Ecto neural progenitor cell (in vitro differentiated cells): ENCODE measurements at regions not wholly inside any gene's neighbourhood (a gene's known extent, or its start where the extent isn't known, plus 50 kb on each side); places are given as distances from the start of the nearest gene placed in this dataset.
A peak's percentile ranks its signal among the peaks of the same experiment; 100 is the strongest.

Experiments used
- DNase-seq: peaks from one replicate; pipeline ENCODE4 v3.0.0-alpha.2; 2018; ENCODE audit warnings: low spot score

GRCh38 chr14:97206916-97207315 is 409.7 kb downstream of the VRK1 start:
- DNase-seq = no peak

- DNase-seq = no peak
These were observed 413.0 kb downstream of the VRK1 start for GRCh38 chr14:97210202-97210601.

- no peak for DNase-seq
These were observed 415.2 kb downstream of the VRK1 start for GRCh38 chr14:97212399-97212798.

DNA sequence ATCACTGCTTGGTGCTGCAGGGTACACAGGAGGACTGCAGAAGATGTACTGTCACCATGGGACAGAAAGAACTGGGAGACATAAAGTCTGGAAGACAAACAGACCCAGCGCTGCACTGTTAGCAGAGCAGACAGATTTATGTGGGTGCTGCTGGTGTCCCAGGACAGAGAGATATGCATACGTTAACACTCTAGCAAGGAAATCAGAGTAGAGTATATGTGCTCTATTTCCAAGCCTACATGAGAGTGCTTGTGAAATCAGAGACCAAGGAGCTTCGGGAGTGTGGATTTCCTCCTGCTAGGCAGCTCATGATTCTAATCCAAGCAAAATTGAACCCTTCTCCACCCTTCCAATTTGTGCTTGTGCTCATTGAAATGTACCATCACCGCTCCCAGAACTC is 416.5 kb downstream of the VRK1 start:
- DNase-seq = no peak

DNA sequence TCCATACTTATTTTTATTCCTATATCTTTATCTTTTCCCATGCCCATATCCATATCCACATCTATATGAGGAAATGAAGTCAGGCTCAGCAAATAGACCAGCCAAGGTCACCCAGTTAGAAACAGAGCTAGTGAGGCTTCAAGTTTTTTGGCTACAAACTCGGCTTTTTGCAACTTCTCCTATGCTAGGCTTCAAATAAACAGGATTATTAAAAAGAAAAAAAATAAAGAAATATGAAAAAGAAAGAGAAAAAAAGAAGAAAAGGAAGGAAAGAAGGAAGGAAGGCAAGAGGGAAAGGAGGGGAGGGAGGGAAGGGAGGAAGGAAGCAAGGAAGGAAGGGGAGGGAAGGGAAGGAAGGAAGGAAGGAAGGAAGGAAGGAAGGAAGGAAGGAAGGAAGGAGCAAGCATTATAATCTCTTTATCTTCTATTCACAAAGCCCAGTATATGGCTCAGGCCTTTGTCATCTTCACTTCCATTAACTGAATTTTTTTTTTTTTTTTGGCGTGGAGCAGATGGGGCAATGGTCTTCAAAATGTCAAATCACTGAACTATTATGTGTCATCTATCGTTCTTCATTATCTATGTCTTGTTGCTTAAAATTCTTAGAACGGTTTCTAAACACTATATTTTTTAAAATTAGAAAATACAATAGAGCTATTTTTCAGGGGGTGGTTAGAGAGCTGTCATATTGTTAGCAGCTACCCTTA is 418.2 kb downstream of the VRK1 start:
- DNase-seq = no peak

GRCh38 chr14:97217111-97217885 is 420.1 kb downstream of the VRK1 start:
- no peak for DNase-seq

DNA sequence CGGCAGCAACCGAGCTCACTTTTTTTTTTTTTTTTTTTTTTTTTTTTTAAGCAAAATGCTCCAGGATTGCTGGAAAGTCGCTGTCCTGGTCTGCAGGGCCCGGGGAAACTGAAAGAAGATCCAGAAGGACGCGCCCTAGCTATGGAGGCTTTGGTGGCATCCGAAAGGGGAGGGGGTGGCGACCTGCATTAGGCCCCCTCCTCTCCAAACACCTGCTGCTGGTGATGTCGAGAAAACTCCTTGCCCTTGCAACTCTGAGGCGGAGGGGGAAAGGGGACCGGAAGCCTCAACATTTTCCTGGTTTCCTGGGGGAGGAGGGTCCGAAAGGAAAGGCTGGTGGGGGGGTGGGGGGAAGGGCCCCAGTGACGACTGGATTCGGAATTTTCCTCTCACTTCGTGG is 421.1 kb downstream of the VRK1 start:
- DNase-seq = no peak

DNA sequence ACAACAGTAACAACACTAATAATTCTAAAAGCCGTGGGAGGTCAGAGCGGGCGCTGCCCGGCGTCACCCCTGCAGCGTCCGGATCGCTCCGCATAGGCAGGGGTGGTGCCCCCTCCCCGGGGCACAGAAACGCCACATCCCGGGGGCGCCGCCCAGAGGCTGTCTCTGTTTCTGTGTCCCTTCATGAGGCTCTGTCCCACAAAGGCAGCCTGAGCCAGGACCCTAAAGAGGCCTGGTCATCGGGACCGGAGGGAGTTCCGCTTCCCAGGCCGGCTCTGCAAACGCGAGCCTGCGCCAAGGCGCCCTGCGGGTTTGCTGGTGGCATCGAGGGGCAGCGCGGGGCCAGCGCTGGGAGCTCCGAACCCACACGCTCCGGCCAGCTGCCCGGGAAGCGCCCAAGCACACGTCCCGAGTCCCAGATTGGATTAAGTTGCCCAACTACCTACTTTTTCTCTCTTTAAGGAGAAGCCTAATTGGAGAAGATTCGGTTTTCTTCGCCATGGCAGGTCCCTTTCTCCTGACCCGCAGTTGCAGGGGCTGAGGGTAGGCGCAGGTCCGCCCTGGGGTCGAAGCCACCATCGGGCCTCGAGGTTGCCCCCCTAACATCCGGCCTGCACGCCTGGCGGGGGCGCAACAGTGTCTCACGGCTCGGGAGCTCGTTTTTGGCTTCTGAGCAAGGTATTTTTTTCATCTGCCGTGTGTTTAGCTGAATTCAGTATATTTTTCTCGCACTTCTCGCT is 421.7 kb downstream of the VRK1 start:
- peak; percentile 77 for DNase-seq

GRCh38 chr14:97219431-97220017 is 422.3 kb downstream of the VRK1 start:
- no peak for DNase-seq

DNA sequence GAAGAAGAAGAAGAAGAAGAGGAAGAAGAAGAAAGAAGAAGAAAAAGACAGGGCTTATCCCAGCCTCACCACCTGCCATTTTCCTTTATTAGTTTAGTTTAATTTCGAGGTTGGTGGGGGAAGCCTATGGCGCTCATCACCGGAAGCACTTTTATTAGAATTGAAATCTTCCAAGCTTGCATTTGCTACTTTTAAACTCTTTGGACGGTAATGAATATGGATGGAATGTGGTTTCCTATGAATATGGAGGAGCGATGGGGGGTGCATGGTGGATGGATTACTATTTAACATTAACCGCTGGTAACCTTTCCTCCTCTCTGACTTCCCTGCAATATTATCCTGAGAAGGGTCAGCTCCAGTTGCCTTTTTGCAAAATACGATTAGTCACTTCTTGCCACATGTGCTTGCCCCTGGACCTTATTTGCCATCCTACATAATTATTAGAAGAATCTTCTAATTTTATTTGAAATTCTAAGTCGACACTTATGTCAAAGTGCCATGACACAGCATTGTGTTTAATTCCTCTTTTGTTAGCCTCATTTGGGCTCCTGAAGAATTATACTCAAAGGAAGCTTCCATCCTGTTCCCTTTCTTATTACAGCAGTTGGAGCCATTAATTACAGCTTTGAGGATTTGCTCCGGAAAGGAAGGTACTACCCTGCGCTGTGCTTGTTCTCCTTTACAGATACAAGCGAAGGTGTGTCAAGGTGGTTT is 424.5 kb downstream of the VRK1 start:
- no peak for DNase-seq

GRCh38 chr14:97224016-97224415 is 426.8 kb downstream of the VRK1 start:
- no peak for DNase-seq

- DNase-seq = no peak
These were observed 432.9 kb downstream of the VRK1 start for GRCh38 chr14:97230051-97230450.

DNA sequence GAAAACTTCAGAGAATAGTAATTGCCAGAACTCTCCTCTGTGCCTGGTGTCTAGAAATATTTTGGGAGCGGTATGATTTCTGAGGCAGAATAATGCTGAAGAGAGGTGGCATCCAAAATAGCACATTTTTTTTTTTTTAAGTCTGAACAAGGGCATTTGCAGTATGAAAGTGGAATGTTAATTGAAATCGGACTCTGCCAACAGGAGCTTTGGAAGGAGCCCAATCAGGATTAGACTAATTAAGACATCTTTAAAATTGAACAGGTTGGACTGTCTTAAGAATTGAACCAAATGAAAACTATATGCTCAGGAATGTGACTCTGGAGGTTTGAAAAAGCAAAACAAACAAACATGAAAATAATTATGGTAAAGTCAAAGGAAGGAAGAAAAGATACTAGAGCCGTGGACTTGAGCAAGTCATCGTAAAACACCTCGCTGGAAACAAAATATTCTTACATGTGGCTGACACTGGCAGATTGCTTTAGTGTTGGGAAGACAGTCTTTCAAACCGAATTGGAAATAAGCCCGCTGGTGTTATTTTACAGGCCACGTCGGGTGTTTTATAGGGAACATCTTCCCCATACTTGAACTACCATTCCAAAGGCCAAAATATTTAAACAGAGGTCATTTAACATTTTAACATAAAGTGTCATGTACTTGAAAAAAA is 436.3 kb downstream of the VRK1 start:
- no peak for DNase-seq

GRCh38 chr14:97246648-97247047 is 449.5 kb downstream of the VRK1 start:
- no peak for DNase-seq

- DNase-seq = no peak
These were observed 451.8 kb downstream of the VRK1 start for GRCh38 chr14:97248973-97249372.

GRCh38 chr14:97250931-97251330 is 453.7 kb downstream of the VRK1 start:
- DNase-seq = no peak

- DNase-seq = no peak
These were observed 454.4 kb downstream of the VRK1 start for GRCh38 chr14:97251491-97252155.

DNA sequence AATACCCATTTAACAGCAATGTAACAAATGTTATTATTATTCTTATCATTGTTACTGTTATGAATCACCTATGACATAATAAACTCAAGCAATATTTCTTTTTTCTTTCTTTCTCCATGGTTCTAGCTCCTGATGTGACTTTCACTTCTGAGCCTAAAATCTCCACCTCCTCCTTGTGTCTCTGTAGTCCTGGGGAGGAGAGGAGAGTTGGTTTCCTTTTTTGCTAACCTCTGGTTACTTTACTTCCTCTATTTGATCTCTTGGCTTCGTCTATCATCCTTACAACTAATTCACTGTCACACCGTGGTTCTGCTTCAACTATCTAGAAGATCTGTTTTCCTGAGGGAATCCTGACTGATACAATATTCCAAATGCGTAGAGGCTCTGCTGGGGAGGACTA is 456.6 kb downstream of the VRK1 start:
- no peak for DNase-seq

DNA sequence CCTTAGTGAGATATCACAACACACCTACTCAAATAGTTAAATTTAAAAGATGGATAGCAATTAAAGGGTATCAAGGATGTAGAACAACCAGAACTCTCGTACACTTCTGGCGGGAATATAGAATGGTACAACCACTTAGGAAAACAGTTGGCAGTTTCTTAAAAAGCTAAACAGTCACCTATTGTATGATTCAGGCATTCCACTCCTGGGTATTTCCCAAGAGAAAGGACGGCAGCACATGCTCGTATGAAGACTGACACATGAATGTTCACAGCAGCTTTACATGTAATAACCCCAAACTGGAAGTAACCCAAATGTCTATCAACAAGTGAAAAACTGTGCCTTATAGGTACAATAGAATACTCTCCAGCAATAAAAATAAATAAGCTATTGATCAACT is 465.2 kb downstream of the VRK1 start:
- no peak for DNase-seq

- no peak for DNase-seq
These were observed 467.5 kb downstream of the VRK1 start for GRCh38 chr14:97264516-97265230.
